ENCODE measurements at regions not wholly inside any gene's neighbourhood (a gene's known extent, or its start where the extent isn't known, plus 50 kb on each side); places are given as distances from the start of the nearest gene placed in this dataset.
A peak's percentile ranks its signal among the peaks of the same experiment; 100 is the strongest.

- 0 out of 2 replicates have a peak, but pooled peaks have one; percentile 9 for TF ChIP-seq SPI1 (IDR thresholded peaks at IDR 0.05; ENCODE audit: low read depth, low read length)
- no peak for TF ChIP-seq POLR2AphosphoS5 (IDR thresholded peaks at IDR 0.05; ENCODE audit: low read depth, low read length)
- FAIRE-seq = no peak
- no peak for DNase-seq (ENCODE audit: insufficient read length, low spot score)
Measured at GRCh38 chr10:120282846-120283492, 174.1 kb upstream of the PLPP4 start.

GRCh38 chr10:120285408-120285807 is 171.6 kb upstream of the PLPP4 start:
- FAIRE-seq (no peak), DNase-seq (ENCODE audit: insufficient read length, low spot score) (no peak)
- TF ChIP-seq SPI1 (IDR thresholded peaks at IDR 0.05; ENCODE audit: low read depth, low read length) = no peak
- no peak for TF ChIP-seq PAX5 (IDR thresholded peaks at IDR 0.05; ENCODE audit: insufficient read depth, low read length, severe bottlenecking)

- DNase-seq (ENCODE audit: insufficient read length, low spot score) = no peak
- no peak for TF ChIP-seq POU2F2 (IDR thresholded peaks at IDR 0.05; ENCODE audit: low read depth, low read length)
- no peak for TF ChIP-seq PAX5 (IDR thresholded peaks at IDR 0.05; ENCODE audit: insufficient read depth, low read length, severe bottlenecking)
- no peak for TF ChIP-seq POLR2A (IDR thresholded peaks at IDR 0.05; ENCODE audit: low read depth, low read length)
- TF ChIP-seq SPI1 (IDR thresholded peaks at IDR 0.05; ENCODE audit: low read depth, low read length) = no peak
- TF ChIP-seq TAF1 (IDR thresholded peaks at IDR 0.05; ENCODE audit: low read depth, low read length) = no peak
- no peak for TF ChIP-seq POLR2AphosphoS5 (IDR thresholded peaks at IDR 0.05; ENCODE audit: low read depth, low read length)
- FAIRE-seq = no peak
Measured at GRCh38 chr10:120286280-120286679, 170.7 kb upstream of the PLPP4 start.

- no peak for DNase-seq (ENCODE audit: insufficient read length, low spot score)
- no peak for FAIRE-seq
- TF ChIP-seq POU2F2 (IDR thresholded peaks at IDR 0.05; ENCODE audit: low read depth, low read length) (no peak), TAF1 (IDR thresholded peaks at IDR 0.05; ENCODE audit: low read depth, low read length) (no peak), POLR2A (IDR thresholded peaks at IDR 0.05; ENCODE audit: low read depth, low read length) (no peak), POLR2AphosphoS5 (IDR thresholded peaks at IDR 0.05; ENCODE audit: low read depth, low read length) (no peak), SPI1 (IDR thresholded peaks at IDR 0.05; ENCODE audit: low read depth, low read length) (no peak)
Measured at GRCh38 chr10:120300513-120300912, 156.5 kb upstream of the PLPP4 start.

- FAIRE-seq = no peak
- no peak for TF ChIP-seq PAX5 (IDR thresholded peaks at IDR 0.05; ENCODE audit: insufficient read depth, low read length, severe bottlenecking)
- TF ChIP-seq POLR2A (IDR thresholded peaks at IDR 0.05; ENCODE audit: low read depth, low read length) = no peak
- TF ChIP-seq POLR2AphosphoS5 (IDR thresholded peaks at IDR 0.05; ENCODE audit: low read depth, low read length) = no peak
- no peak for TF ChIP-seq POU2F2 (IDR thresholded peaks at IDR 0.05; ENCODE audit: low read depth, low read length)
- TF ChIP-seq TAF1 (IDR thresholded peaks at IDR 0.05; ENCODE audit: low read depth, low read length) = no peak
- TF ChIP-seq SPI1 (IDR thresholded peaks at IDR 0.05; ENCODE audit: low read depth, low read length) = no peak
Measured at GRCh38 chr10:120308589-120308988, 148.4 kb upstream of the PLPP4 start.

GRCh38 chr10:120313715-120314114 is 143.3 kb upstream of the PLPP4 start:
- no peak for DNase-seq (ENCODE audit: insufficient read length, low spot score)
- FAIRE-seq = no peak
- TF ChIP-seq PAX5 (IDR thresholded peaks at IDR 0.05; ENCODE audit: insufficient read depth, low read length, severe bottlenecking) = no peak
- no peak for TF ChIP-seq TAF1 (IDR thresholded peaks at IDR 0.05; ENCODE audit: low read depth, low read length)
- TF ChIP-seq POU2F2 (IDR thresholded peaks at IDR 0.05; ENCODE audit: low read depth, low read length) = no peak
- no peak for TF ChIP-seq POLR2AphosphoS5 (IDR thresholded peaks at IDR 0.05; ENCODE audit: low read depth, low read length)
- no peak for TF ChIP-seq SPI1 (IDR thresholded peaks at IDR 0.05; ENCODE audit: low read depth, low read length)
- TF ChIP-seq POLR2A (IDR thresholded peaks at IDR 0.05; ENCODE audit: low read depth, low read length) = no peak

More at GRCh38 chr10:120308589-120308988, 148.4 kb upstream of the PLPP4 start:
- no peak for DNase-seq (ENCODE audit: insufficient read length, low spot score)

GRCh38 chr10:120314442-120314841 is 142.6 kb upstream of the PLPP4 start:
- TF ChIP-seq POU2F2 (IDR thresholded peaks at IDR 0.05; ENCODE audit: low read depth, low read length) (no peak), PAX5 (IDR thresholded peaks at IDR 0.05; ENCODE audit: insufficient read depth, low read length, severe bottlenecking) (no peak)
- no peak for FAIRE-seq
- DNase-seq (ENCODE audit: insufficient read length, low spot score) = no peak

- no peak for DNase-seq (ENCODE audit: insufficient read length, low spot score)
- no peak for FAIRE-seq
- TF ChIP-seq PAX5 (IDR thresholded peaks at IDR 0.05; ENCODE audit: insufficient read depth, low read length, severe bottlenecking) (no peak), TAF1 (IDR thresholded peaks at IDR 0.05; ENCODE audit: low read depth, low read length) (no peak), POLR2AphosphoS5 (IDR thresholded peaks at IDR 0.05; ENCODE audit: low read depth, low read length) (no peak), SPI1 (IDR thresholded peaks at IDR 0.05; ENCODE audit: low read depth, low read length) (no peak), POU2F2 (IDR thresholded peaks at IDR 0.05; ENCODE audit: low read depth, low read length) (no peak)
Measured at GRCh38 chr10:120318862-120319261, 138.2 kb upstream of the PLPP4 start.

GRCh38 chr10:120327675-120328074 is 129.4 kb upstream of the PLPP4 start:
- no peak for TF ChIP-seq POLR2AphosphoS5 (IDR thresholded peaks at IDR 0.05; ENCODE audit: low read depth, low read length)
- no peak for TF ChIP-seq SPI1 (IDR thresholded peaks at IDR 0.05; ENCODE audit: low read depth, low read length)
- TF ChIP-seq POLR2A (IDR thresholded peaks at IDR 0.05; ENCODE audit: low read depth, low read length) = no peak
- no peak for TF ChIP-seq PAX5 (IDR thresholded peaks at IDR 0.05; ENCODE audit: insufficient read depth, low read length, severe bottlenecking)
- no peak for TF ChIP-seq TAF1 (IDR thresholded peaks at IDR 0.05; ENCODE audit: low read depth, low read length)
- no peak for TF ChIP-seq POU2F2 (IDR thresholded peaks at IDR 0.05; ENCODE audit: low read depth, low read length)
- FAIRE-seq (no peak), DNase-seq (ENCODE audit: insufficient read length, low spot score) (no peak)

- DNase-seq (ENCODE audit: insufficient read length, low spot score) (no peak), FAIRE-seq (no peak)
- TF ChIP-seq POU2F2 (IDR thresholded peaks at IDR 0.05; ENCODE audit: low read depth, low read length) (no peak), POLR2A (IDR thresholded peaks at IDR 0.05; ENCODE audit: low read depth, low read length) (no peak), TAF1 (IDR thresholded peaks at IDR 0.05; ENCODE audit: low read depth, low read length) (no peak), POLR2AphosphoS5 (IDR thresholded peaks at IDR 0.05; ENCODE audit: low read depth, low read length) (no peak), SPI1 (IDR thresholded peaks at IDR 0.05; ENCODE audit: low read depth, low read length) (no peak), PAX5 (IDR thresholded peaks at IDR 0.05; ENCODE audit: insufficient read depth, low read length, severe bottlenecking) (no peak)
Measured at GRCh38 chr10:120328647-120329046, 128.4 kb upstream of the PLPP4 start.
